Adrenal gland (tissue), 5 donors: ENCODE measurements at regions not wholly inside any gene's neighbourhood (a gene's known extent, or its start where the extent isn't known, plus 50 kb on each side); places are given as distances from the start of the nearest gene placed in this dataset.

ENCODE experiments used
- POLR2A ChIP-seq, 2 donors: fragments of 450-650 bp; IDR thresholded peaks; one replicate each; pipeline ENCODE4 v1.6.1; 2017; ENCODE audit warnings: antibody characterized with exemption in 2 of 2, mild to moderate bottlenecking in 2 of 2, moderate library complexity in 1 of 2
- TF ChIP-seq, protein P1 (sequence below), 6 experiments: fragments of 450-650 bp in 4 of 6; fragments of 200-600 bp in 2 of 6; sonication (generic) in 1 of 6; IDR thresholded peaks; 1 replicate in 5 of 6; 2 replicates in 1 of 6; pipeline versions ENCODE4 v1.5.1 to v1.8.0; 2016 to 2021; ENCODE audit warnings: antibody characterized with exemption in 6 of 6, mild to moderate bottlenecking in 2 of 6, moderate library complexity in 1 of 6
- donor health status: DM: no; HTN: no; CAD: no.

GRCh38 chr9:117526674-117527073 is 111.8 kb upstream of the ASTN2 start:
- no peak for TF ChIP-seq POLR2A (IDR thresholded peaks at IDR 0.05)
- TF ChIP-seq, protein P1, sequence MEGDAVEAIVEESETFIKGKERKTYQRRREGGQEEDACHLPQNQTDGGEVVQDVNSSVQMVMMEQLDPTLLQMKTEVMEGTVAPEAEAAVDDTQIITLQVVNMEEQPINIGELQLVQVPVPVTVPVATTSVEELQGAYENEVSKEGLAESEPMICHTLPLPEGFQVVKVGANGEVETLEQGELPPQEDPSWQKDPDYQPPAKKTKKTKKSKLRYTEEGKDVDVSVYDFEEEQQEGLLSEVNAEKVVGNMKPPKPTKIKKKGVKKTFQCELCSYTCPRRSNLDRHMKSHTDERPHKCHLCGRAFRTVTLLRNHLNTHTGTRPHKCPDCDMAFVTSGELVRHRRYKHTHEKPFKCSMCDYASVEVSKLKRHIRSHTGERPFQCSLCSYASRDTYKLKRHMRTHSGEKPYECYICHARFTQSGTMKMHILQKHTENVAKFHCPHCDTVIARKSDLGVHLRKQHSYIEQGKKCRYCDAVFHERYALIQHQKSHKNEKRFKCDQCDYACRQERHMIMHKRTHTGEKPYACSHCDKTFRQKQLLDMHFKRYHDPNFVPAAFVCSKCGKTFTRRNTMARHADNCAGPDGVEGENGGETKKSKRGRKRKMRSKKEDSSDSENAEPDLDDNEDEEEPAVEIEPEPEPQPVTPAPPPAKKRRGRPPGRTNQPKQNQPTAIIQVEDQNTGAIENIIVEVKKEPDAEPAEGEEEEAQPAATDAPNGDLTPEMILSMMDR (IDR thresholded peaks at IDR 0.05): no peak
